H1 (cell line): ENCODE measurements at regions not wholly inside any gene's neighbourhood (a gene's known extent, or its start where the extent isn't known, plus 50 kb on each side); places are given as distances from the start of the nearest gene placed in this dataset.

Experiments used
- CTCF ChIA-PET: fragments of 300-600 bp; sonication (Branson Sonifier 250); formaldehyde crosslinking; loops from one replicate; lab custom pipeline; 2021; ENCODE audit not compliant: partially characterized antibody; lab: Charles Lee
- POLR2A ChIA-PET: fragments of 300-600 bp; sonication (Branson Sonifier 250); formaldehyde crosslinking; loops from one replicate; lab custom pipeline; 2021; ENCODE audit warnings: inconsistent platforms; ENCODE audit not compliant: partially characterized antibody; lab: Charles Lee
- DNase-seq, 2 experiments: peaks; one replicate each; pipeline versions ENCODE4 v3.0.0 to v3.0.0-alpha.2; 2010 to 2022; ENCODE audit warnings: low spot score in 2 of 2, low read depth in 1 of 2, mixed read lengths in 1 of 2
- FAIRE-seq: peaks from 2 replicates; lab custom pipeline; 2011; peaks lifted over from hg19 to GRCh38; lab: Jason Lieb, UNC
- H2AFZ ChIP-seq: 2 replicates; pipeline ENCODE4 v1.8.1; 2012; ENCODE audit warnings: low read length, inconsistent platforms
- H2AK5ac ChIP-seq: 2 replicates; pipeline ENCODE4 v1.6.1; 2013; ENCODE audit warnings: low read depth, low read length
- H2BK120ac ChIP-seq: replicated peaks from 2 replicates; pipeline ENCODE3; 2013; ENCODE audit warnings: low read depth, low read length, inconsistent platforms
- H2BK12ac ChIP-seq: 2 replicates; pipeline ENCODE4 v1.6.1; 2013; ENCODE audit warnings: low read depth, low read length
- H2BK15ac ChIP-seq: 2 replicates; pipeline ENCODE4 v1.6.1; 2013; ENCODE audit warnings: low read length
- H2BK20ac ChIP-seq: 2 replicates; pipeline ENCODE4 v1.6.1; 2013; ENCODE audit warnings: low read length
- H2BK5ac ChIP-seq: 2 replicates; pipeline ENCODE4 v1.6.1; 2013; ENCODE audit warnings: low read depth, low read length
- H3K14ac ChIP-seq: 2 replicates; pipeline ENCODE4 v1.6.1; 2013; ENCODE audit warnings: inconsistent platforms; ENCODE audit not compliant: insufficient read length
- H3K18ac ChIP-seq: 2 replicates; pipeline ENCODE4 v1.6.1; 2013; ENCODE audit warnings: low read length; ENCODE audit errors: extremely low read depth
- H3K23ac ChIP-seq: 2 replicates; pipeline ENCODE4 v1.6.1; 2013; ENCODE audit warnings: inconsistent platforms; ENCODE audit not compliant: insufficient read length
- H3K23me2 ChIP-seq: 2 replicates; pipeline ENCODE4 v1.6.1; 2013; ENCODE audit warnings: low read depth, low read length
- H3K27ac ChIP-seq: 2 replicates; pipeline ENCODE4 v1.6.1; 2011; ENCODE audit warnings: low read depth, low read length, inconsistent platforms
- H3K27me3 ChIP-seq, 4 experiments: replicated peaks in 1 of 4; 1 replicate in 1 of 4; 2 replicates in 3 of 4; pipeline versions ENCODE4 v1.6.1 to v1.8.1; 2011 to 2013; ENCODE audit warnings: low read length in 3 of 4, mild to moderate bottlenecking in 3 of 4, inconsistent platforms in 2 of 4, mixed read lengths in 2 of 4, moderate library complexity in 1 of 4; ENCODE audit not compliant: control insufficient read depth in 3 of 4, insufficient read depth in 3 of 4; ENCODE audit errors: extremely low read depth in 1 of 4
- H3K36me3 ChIP-seq, 4 experiments: 2 replicates each; pipeline versions ENCODE4 v1.6.1 to v1.8.1; 2011 to 2013; ENCODE audit warnings: mild to moderate bottlenecking in 4 of 4, low read length in 3 of 4, moderate library complexity in 2 of 4, control low read depth in 1 of 4, inconsistent platforms in 1 of 4; ENCODE audit not compliant: insufficient read depth in 4 of 4, control insufficient read depth in 2 of 4
- H3K4ac ChIP-seq: replicated peaks from 2 replicates; pipeline ENCODE3; 2013; ENCODE audit warnings: low read length, low read depth, mixed read lengths, inconsistent platforms; ENCODE audit not compliant: insufficient read length
- H3K4me1 ChIP-seq, 4 experiments: replicated peaks in 1 of 4; 1 replicate in 1 of 4; 2 replicates in 3 of 4; pipeline versions ENCODE4 v1.6.1 to v1.8.1; 2011 to 2013; ENCODE audit warnings: low read length in 3 of 4, inconsistent platforms in 2 of 4, mixed read lengths in 1 of 4; ENCODE audit not compliant: insufficient read depth in 4 of 4, control insufficient read depth in 3 of 4
- H3K4me2 ChIP-seq, 2 experiments: 2 replicates each; pipeline versions ENCODE4 v1.6.1 to v1.8.1; 2011 to 2013; ENCODE audit warnings: low read depth in 2 of 2, low read length in 2 of 2, control low read depth in 1 of 2, inconsistent platforms in 1 of 2, mild to moderate bottlenecking in 1 of 2; ENCODE audit not compliant: insufficient read depth in 1 of 2
- H3K4me3 ChIP-seq, 4 experiments: fragments of 200-600, 300-600 bp in 1 of 4; sonication (generic), shearing (Covaris generic), sonication (Bioruptor Twin) in 1 of 4; 2 replicates each; pipeline versions ENCODE4 v1.5.1 to v1.8.1; 2011 to 2016; ENCODE audit warnings: low read length in 4 of 4, low read depth in 3 of 4, control low read depth in 2 of 4, inconsistent platforms in 2 of 4, mild to moderate bottlenecking in 2 of 4, mixed read lengths in 1 of 4, moderate library complexity in 1 of 4; ENCODE audit not compliant: insufficient read depth in 2 of 4; ENCODE audit errors: extremely low read depth in 1 of 4
- H3K56ac ChIP-seq: replicated peaks from 2 replicates; pipeline ENCODE3; 2013; ENCODE audit warnings: low read depth, mild to moderate bottlenecking, mixed read lengths, low read length, inconsistent platforms; ENCODE audit not compliant: insufficient read length
- H3K79me1 ChIP-seq: 2 replicates; pipeline ENCODE4 v1.6.1; 2013; ENCODE audit warnings: low read depth, low read length, control low read depth
- H3K79me2 ChIP-seq, 2 experiments: 2 replicates each; pipeline versions ENCODE4 v1.6.1 to v1.8.1; 2012 to 2013; ENCODE audit warnings: low read length in 2 of 2, mild to moderate bottlenecking in 2 of 2, inconsistent platforms in 1 of 2; ENCODE audit not compliant: insufficient read depth in 2 of 2, control insufficient read depth in 1 of 2
- H3K9ac ChIP-seq, 4 experiments: replicated peaks in 1 of 4; 1 replicate in 1 of 4; 2 replicates in 3 of 4; pipeline versions ENCODE4 v1.6.1 to v1.8.1; 2011 to 2013; ENCODE audit warnings: low read depth in 3 of 4, low read length in 3 of 4, control low read depth in 2 of 4, mild to moderate bottlenecking in 2 of 4, moderate library complexity in 2 of 4, inconsistent platforms in 1 of 4; ENCODE audit errors: extremely low read depth in 1 of 4
- H3K9me3 ChIP-seq, 2 experiments: 2 replicates each; pipeline versions ENCODE4 v1.6.1 to v1.8.1; 2012 to 2013; ENCODE audit warnings: mild to moderate bottlenecking in 2 of 2, moderate library complexity in 2 of 2, control low read depth in 1 of 2, inconsistent platforms in 1 of 2, low read depth in 1 of 2, low read length in 1 of 2, mixed read lengths in 1 of 2; ENCODE audit not compliant: insufficient read depth in 2 of 2
- H4K20me1 ChIP-seq, 2 experiments: replicated peaks in 1 of 2; 2 replicates each; pipeline versions ENCODE3 to v1.8.1; 2011 to 2013; ENCODE audit warnings: inconsistent platforms in 2 of 2, low read length in 2 of 2, mild to moderate bottlenecking in 1 of 2; ENCODE audit not compliant: insufficient read depth in 2 of 2, control insufficient read depth in 1 of 2
- H4K5ac ChIP-seq: 2 replicates; pipeline ENCODE4 v1.6.1; 2013; ENCODE audit warnings: low read length, low read depth, mixed read lengths, inconsistent platforms; ENCODE audit not compliant: insufficient read length
- H4K8ac ChIP-seq: 2 replicates; pipeline ENCODE4 v1.8.0; 2013; ENCODE audit warnings: mild to moderate bottlenecking, moderate library complexity, low read length, inconsistent platforms; ENCODE audit not compliant: insufficient read depth; ENCODE audit errors: extremely low read depth
- H4K91ac ChIP-seq: replicated peaks from 2 replicates; pipeline ENCODE3; 2013; ENCODE audit warnings: low read length, mixed read lengths, inconsistent platforms; ENCODE audit not compliant: insufficient read length
- CBX8 ChIP-seq: fragments of 300-800, 300-1000 bp; sonication (generic); IDR thresholded peaks from 2 replicates; pipeline ENCODE4 v1.7.1; 2016; ENCODE audit warnings: low read depth, low read length, borderline replicate concordance
- CHD2 ChIP-seq: IDR thresholded peaks from 2 replicates; pipeline ENCODE4 v1.6.1; 2012; ENCODE audit warnings: low read length, improper control_type of control experiment
- CREB1 ChIP-seq: IDR thresholded peaks from 2 replicates; pipeline ENCODE4 v1.6.1; 2012; ENCODE audit warnings: inconsistent platforms
- FOSL1 ChIP-seq: IDR thresholded peaks from 2 replicates; pipeline ENCODE4 v1.6.1; 2011; ENCODE audit warnings: mild to moderate bottlenecking, low read depth, low read length, moderate library complexity; ENCODE audit not compliant: insufficient read depth
- KDM4A ChIP-seq: IDR thresholded peaks from one replicate; pipeline ENCODE4 v1.7.1; 2012; ENCODE audit warnings: low read depth, mild to moderate bottlenecking, moderate library complexity, low read length, inconsistent platforms; ENCODE audit not compliant: severe bottlenecking
- NANOG ChIP-seq: IDR thresholded peaks from 2 replicates; pipeline ENCODE4 v1.6.1; 2011; ENCODE audit warnings: low read length, low read depth, mild to moderate bottlenecking, inconsistent platforms; ENCODE audit not compliant: insufficient read depth, poor library complexity, severe bottlenecking
- RNF2 ChIP-seq: fragments of 200-900, 300-1000 bp; sonication (generic); IDR thresholded peaks from 2 replicates; pipeline ENCODE4 v1.7.1; 2016; ENCODE audit warnings: borderline replicate concordance, low read depth, mild to moderate bottlenecking, antibody characterized with exemption, low read length; ENCODE audit not compliant: poor library complexity, severe bottlenecking; ENCODE audit errors: missing control alignments
- SIX5 ChIP-seq: IDR thresholded peaks from 2 replicates; pipeline ENCODE4 v1.6.1; 2011; ENCODE audit warnings: mild to moderate bottlenecking, low read depth, low read length
- SUZ12 ChIP-seq: fragments of 200-600 bp; sonication (generic); IDR thresholded peaks from 2 replicates; pipeline ENCODE4 v1.6.1; 2012; ENCODE audit warnings: mild to moderate bottlenecking, inconsistent platforms, low read length, moderate library complexity, mixed read lengths
- WGBS, 2 experiments: shearing (Covaris generic) in 1 of 2; methylation state at CpG; one replicate each; pipeline versions ENCODE4 v1.1.6 to v1.1.7; 2013 to 2015; ENCODE audit warnings: low lambda C conversion rate in 2 of 2, mixed read lengths in 2 of 2, inconsistent platforms in 1 of 2, low coverage in 1 of 2, missing lambda C conversion rate in 1 of 2; ENCODE audit not compliant: insufficient replicate concordance in 2 of 2, insufficient coverage in 1 of 2, insufficient read length in 1 of 2; ENCODE audit errors: extremely low coverage in 1 of 2, missing lambda C conversion rate in 1 of 2; 5-methylcytosine and 5-hydroxymethylcytosine counted together
- TF ChIP-seq, protein P1 (sequence below): IDR thresholded peaks from 2 replicates; pipeline ENCODE4 v1.6.1; 2012; ENCODE audit warnings: low read length, inconsistent platforms

DNA sequence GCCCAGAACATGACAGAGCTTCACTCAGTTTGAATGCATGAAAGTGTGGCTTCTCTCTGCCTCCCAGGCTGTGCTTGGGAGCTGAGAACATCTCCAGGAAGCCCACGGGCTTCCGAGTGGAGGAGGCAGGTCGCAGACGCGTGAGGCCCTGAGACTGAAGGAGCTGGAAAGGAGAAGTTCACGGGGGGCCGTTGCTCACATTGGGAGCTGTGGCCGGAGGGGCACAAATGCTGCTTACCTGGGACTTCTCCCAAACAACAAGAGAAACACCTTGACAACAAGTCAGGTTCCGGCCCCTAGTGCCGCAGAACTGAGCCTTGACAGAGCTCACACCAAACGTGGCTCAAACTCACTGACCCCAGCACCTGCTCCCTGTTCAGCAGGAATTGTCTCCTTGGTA, 207.0 kb downstream of the BRD1 start:
- H3K4me2 ChIP-seq, result no peak overlapping the region
- H4K20me1 ChIP-seq, result no peaks in the 10 kb centered on the region

More for the DNA sequence above, 207.0 kb downstream of the BRD1 start:
- Histone ChIP-seq H2BK12ac (no peak overlapping the region), H2AK5ac (no peak overlapping the region), H3K14ac (no peak overlapping the region), H3K9me3 (no peaks in the 10 kb centered on the region; a peak in 1 of 4 replicates), H3K23ac (no peak overlapping the region), H3K79me2 (no peaks in the 10 kb centered on the region), H3K36me3 (no peaks in the 10 kb centered on the region), H3K18ac (no peak overlapping the region), H4K91ac (no peak overlapping the region), H4K8ac (no peak overlapping the region), H3K4me1 (no peaks in the 10 kb centered on the region; a peak in 1 of 7 replicates), H3K9ac (no peak overlapping the region), H3K27me3 (no peaks in the 10 kb centered on the region), H3K4ac (no peak overlapping the region), H3K27ac (no peak overlapping the region), H3K79me1 (no peaks in the 10 kb centered on the region), H2AFZ (no peak overlapping the region), H3K4me3 (no peak overlapping the region), H2BK20ac (no peak overlapping the region), H3K23me2 (no peaks in the 10 kb centered on the region), H2BK15ac (no peak overlapping the region), H4K5ac (no peak overlapping the region), H2BK5ac (no peak overlapping the region), H3K56ac (no peak overlapping the region), H2BK120ac (no peak overlapping the region)
- CTCF ChIA-PET, result interaction anchor here (0.7 to 1.4 kb wide), 4 partner anchors 17 to 316 kb away, joined by 3 to 5 read pairs (median 3); no protein-coding TSS in a partner anchor
- no peak for DNase-seq
- FAIRE-seq, result no peak
- 90% methylated on average over 11 of the region's 11 CpGs; no CpG with 5 or more reads in 1 of the 2 experiments for WGBS, 2 experiments
- POLR2A ChIA-PET, result interaction anchor here (1.7 kb wide), 1 partner anchor 12 kb away, joined by 4 read pairs; no protein-coding TSS in a partner anchor
- TF ChIP-seq NANOG (no peak), CBX8 (no peak), CREB1 (no peak), SIX5 (no peak), SUZ12 (no peak), KDM4A (no peak), CHD2 (no peak), RNF2 (no peak), FOSL1 (no peak)
- TF ChIP-seq, protein P1, sequence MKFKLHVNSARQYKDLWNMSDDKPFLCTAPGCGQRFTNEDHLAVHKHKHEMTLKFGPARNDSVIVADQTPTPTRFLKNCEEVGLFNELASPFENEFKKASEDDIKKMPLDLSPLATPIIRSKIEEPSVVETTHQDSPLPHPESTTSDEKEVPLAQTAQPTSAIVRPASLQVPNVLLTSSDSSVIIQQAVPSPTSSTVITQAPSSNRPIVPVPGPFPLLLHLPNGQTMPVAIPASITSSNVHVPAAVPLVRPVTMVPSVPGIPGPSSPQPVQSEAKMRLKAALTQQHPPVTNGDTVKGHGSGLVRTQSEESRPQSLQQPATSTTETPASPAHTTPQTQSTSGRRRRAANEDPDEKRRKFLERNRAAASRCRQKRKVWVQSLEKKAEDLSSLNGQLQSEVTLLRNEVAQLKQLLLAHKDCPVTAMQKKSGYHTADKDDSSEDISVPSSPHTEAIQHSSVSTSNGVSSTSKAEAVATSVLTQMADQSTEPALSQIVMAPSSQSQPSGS, result no peak
